ENCODE measurements at regions not wholly inside any gene's neighbourhood (a gene's known extent, or its start where the extent isn't known, plus 50 kb on each side); places are given as distances from the start of the nearest gene placed in this dataset.

GRCh38 chr13:75076476-75076875 lies 405.5 kb downstream of the TBC1D4 start:
- Histone ChIP-seq H3K36me3 (ENCODE audit: insufficient read depth) (no peaks in the 10 kb centered on the region), H3K27ac (no peak overlapping the region), H4K20me1 (ENCODE audit: insufficient read depth) (no peaks in the 10 kb centered on the region), H3K79me2 (ENCODE audit: insufficient read depth, low read depth) (no peaks in the 10 kb centered on the region), H3K27me3 (ENCODE audit: insufficient read depth, low read depth) (no peaks in the 10 kb centered on the region), H3K4me2 (no peak overlapping the region), H2AFZ (ENCODE audit: low read depth) (no peak overlapping the region), H3K4me1 (ENCODE audit: low read depth, poor library complexity, severe bottlenecking) (no peaks in the 10 kb centered on the region), H3K9ac (no peak overlapping the region), H3K4me3 (IDR thresholded peaks at IDR 0.05; ENCODE audit: insufficient read depth, low read depth, low read length) (no peak overlapping the region)
- no peak for TF ChIP-seq CTCF (conservative IDR thresholded peaks at IDR 0.05; ENCODE audit: low read depth, low read length)

DNA sequence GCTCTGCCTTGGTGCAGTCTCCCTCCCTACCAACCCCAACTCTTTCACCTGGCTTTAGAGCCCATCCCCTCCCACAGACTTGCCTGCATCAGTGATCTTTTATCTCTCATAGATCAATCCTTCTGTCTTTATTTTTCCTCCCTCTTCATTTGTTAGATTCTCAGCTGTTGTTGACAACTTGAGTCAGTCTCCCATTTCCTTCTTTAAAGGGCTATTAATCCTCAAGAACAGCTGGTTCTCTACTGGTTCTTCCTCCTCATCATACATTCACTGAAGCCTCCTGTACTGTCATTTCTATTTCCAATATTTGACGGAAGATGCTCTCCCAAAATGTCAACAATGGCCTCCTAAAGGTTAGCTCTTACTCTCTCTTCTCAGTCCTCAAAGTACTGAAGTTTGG lies 408.2 kb downstream of the TBC1D4 start:
- Histone ChIP-seq H3K9ac (no peak overlapping the region), H3K4me1 (ENCODE audit: low read depth, poor library complexity, severe bottlenecking) (no peaks in the 10 kb centered on the region), H3K27me3 (ENCODE audit: insufficient read depth, low read depth) (no peaks in the 10 kb centered on the region), H3K27ac (no peak overlapping the region), H3K4me2 (no peak overlapping the region), H2AFZ (ENCODE audit: low read depth) (no peak overlapping the region), H3K79me2 (ENCODE audit: insufficient read depth, low read depth) (no peaks in the 10 kb centered on the region), H4K20me1 (ENCODE audit: insufficient read depth) (no peaks in the 10 kb centered on the region), H3K4me3 (IDR thresholded peaks at IDR 0.05; ENCODE audit: insufficient read depth, low read depth, low read length) (no peak overlapping the region), H3K36me3 (ENCODE audit: insufficient read depth) (no peaks in the 10 kb centered on the region)
- no peak for TF ChIP-seq CTCF (conservative IDR thresholded peaks at IDR 0.05; ENCODE audit: low read depth, low read length)

GRCh38 chr13:75072891-75073290 lies 409.1 kb downstream of the TBC1D4 start:
- H4K20me1 ChIP-seq (ENCODE audit: insufficient read depth): no peaks in the 10 kb centered on the region
- H2AFZ ChIP-seq (ENCODE audit: low read depth): no peak overlapping the region
- TF ChIP-seq CTCF (conservative IDR thresholded peaks at IDR 0.05; ENCODE audit: low read depth, low read length): no peak
- no peaks in the 10 kb centered on the region for H3K79me2 ChIP-seq (ENCODE audit: insufficient read depth, low read depth)
- H3K27ac ChIP-seq: no peak overlapping the region
- no peaks in the 10 kb centered on the region for H3K36me3 ChIP-seq (ENCODE audit: insufficient read depth)
- H3K4me2 ChIP-seq: no peak overlapping the region
- no peaks in the 10 kb centered on the region for H3K4me1 ChIP-seq (ENCODE audit: low read depth, poor library complexity, severe bottlenecking)
- no peaks in the 10 kb centered on the region for H3K27me3 ChIP-seq (ENCODE audit: insufficient read depth, low read depth)
- no peak overlapping the region for H3K9ac ChIP-seq
- H3K4me3 ChIP-seq (IDR thresholded peaks at IDR 0.05; ENCODE audit: insufficient read depth, low read depth, low read length): no peak overlapping the region

DNA sequence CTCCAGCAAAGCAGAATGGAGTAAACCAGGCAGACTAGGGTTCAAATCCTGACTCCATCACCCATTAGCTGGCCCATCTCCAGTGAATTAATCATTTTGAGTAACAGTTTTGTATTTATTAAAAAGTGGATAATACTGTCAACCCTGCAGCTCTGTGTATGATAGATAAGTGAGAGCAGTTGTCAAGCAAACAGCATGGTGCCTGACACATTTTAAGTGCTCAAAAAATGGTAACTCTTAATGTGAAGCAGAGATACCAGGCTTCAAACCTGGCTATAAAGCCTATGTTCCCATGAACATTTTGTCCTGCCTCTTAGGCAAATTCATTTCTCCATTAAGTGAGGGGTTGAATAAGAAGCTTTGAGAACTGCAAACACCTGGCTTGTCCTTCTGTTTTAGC lies 409.6 kb downstream of the TBC1D4 start:
- H3K4me1 ChIP-seq (ENCODE audit: low read depth, poor library complexity, severe bottlenecking): no peaks in the 10 kb centered on the region
- H3K27ac ChIP-seq: no peak overlapping the region
- no peaks in the 10 kb centered on the region for H4K20me1 ChIP-seq (ENCODE audit: insufficient read depth)
- no peak overlapping the region for H3K9ac ChIP-seq
- TF ChIP-seq CTCF (conservative IDR thresholded peaks at IDR 0.05; ENCODE audit: low read depth, low read length): no peak
- H3K79me2 ChIP-seq (ENCODE audit: insufficient read depth, low read depth): no peaks in the 10 kb centered on the region
- no peaks in the 10 kb centered on the region for H3K27me3 ChIP-seq (ENCODE audit: insufficient read depth, low read depth)
- H3K4me2 ChIP-seq: no peak overlapping the region
- no peak overlapping the region for H2AFZ ChIP-seq (ENCODE audit: low read depth)
- no peaks in the 10 kb centered on the region for H3K36me3 ChIP-seq (ENCODE audit: insufficient read depth)
- H3K4me3 ChIP-seq (IDR thresholded peaks at IDR 0.05; ENCODE audit: insufficient read depth, low read depth, low read length): no peak overlapping the region

- TF ChIP-seq CTCF (conservative IDR thresholded peaks at IDR 0.05; ENCODE audit: low read depth, low read length): no peak
- H3K36me3 ChIP-seq (ENCODE audit: insufficient read depth): no peaks in the 10 kb centered on the region
- H3K27ac ChIP-seq: no peak overlapping the region
- H3K79me2 ChIP-seq (ENCODE audit: insufficient read depth, low read depth): no peaks in the 10 kb centered on the region
- H3K27me3 ChIP-seq (ENCODE audit: insufficient read depth, low read depth): no peaks in the 10 kb centered on the region
- no peak overlapping the region for H3K4me2 ChIP-seq
- H3K4me1 ChIP-seq (ENCODE audit: low read depth, poor library complexity, severe bottlenecking): no peaks in the 10 kb centered on the region
- H3K9ac ChIP-seq: no peak overlapping the region
- no peak overlapping the region for H2AFZ ChIP-seq (ENCODE audit: low read depth)
- no peak overlapping the region for H3K4me3 ChIP-seq (IDR thresholded peaks at IDR 0.05; ENCODE audit: insufficient read depth, low read depth, low read length)
- no peaks in the 10 kb centered on the region for H4K20me1 ChIP-seq (ENCODE audit: insufficient read depth)
These were observed 410.2 kb downstream of the TBC1D4 start for GRCh38 chr13:75071796-75072195.

Data from KMS-11 (cell line).